Myocyte (in vitro differentiated cells): ENCODE measurements at regions not wholly inside any gene's neighbourhood (a gene's known extent, or its start where the extent isn't known, plus 50 kb on each side); places are given as distances from the start of the nearest gene placed in this dataset.
A peak's percentile ranks its signal among the peaks of the same experiment; 100 is the strongest.
"Not testable (repeated sequence)": the region's sequence is repeated elsewhere in the genome, so short reads cannot be mapped to it uniquely, and the experiment has no call there.

Experiments used
- DNase-seq: peaks from one replicate; pipeline ENCODE4 v3.0.0-alpha.2; 2012; ENCODE audit warnings: low read depth

DNA sequence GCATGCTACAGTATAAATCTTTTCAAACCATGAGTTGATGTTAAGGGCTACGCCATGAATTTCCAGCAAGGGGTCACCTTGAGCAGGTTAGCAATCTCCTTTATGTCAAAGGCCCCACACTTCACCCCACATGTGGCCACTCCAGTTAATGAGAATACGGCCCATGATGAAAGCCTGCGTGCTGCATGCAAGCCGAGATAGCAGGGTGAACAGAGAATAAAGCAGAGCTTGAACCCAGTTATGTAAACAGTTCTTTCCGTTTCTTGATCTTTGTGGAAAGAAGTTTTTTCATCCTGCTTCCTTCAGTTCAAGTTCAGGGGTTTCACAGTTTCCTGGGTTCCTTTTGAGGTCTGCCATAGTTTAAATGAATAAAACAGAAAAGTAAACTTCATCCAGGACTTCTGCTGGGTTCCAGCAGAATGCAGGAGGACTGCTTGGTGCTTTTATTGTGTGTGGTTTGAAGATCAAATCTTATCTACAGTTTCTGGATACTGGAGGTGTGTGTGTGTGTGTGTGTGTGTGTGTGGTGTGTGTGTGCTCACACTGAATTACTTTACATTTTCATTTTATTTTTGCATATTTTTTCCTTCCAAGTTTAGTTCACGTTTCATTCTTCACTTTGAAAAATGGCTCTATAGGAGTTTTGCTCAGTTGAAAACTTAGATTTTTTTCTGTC, 87.1 kb downstream of the HMHB1 start:
- DNase-seq: no peak

GRCh38 chr5:143908959-143909358, 97.0 kb downstream of the HMHB1 start:
- no peak for DNase-seq

DNA sequence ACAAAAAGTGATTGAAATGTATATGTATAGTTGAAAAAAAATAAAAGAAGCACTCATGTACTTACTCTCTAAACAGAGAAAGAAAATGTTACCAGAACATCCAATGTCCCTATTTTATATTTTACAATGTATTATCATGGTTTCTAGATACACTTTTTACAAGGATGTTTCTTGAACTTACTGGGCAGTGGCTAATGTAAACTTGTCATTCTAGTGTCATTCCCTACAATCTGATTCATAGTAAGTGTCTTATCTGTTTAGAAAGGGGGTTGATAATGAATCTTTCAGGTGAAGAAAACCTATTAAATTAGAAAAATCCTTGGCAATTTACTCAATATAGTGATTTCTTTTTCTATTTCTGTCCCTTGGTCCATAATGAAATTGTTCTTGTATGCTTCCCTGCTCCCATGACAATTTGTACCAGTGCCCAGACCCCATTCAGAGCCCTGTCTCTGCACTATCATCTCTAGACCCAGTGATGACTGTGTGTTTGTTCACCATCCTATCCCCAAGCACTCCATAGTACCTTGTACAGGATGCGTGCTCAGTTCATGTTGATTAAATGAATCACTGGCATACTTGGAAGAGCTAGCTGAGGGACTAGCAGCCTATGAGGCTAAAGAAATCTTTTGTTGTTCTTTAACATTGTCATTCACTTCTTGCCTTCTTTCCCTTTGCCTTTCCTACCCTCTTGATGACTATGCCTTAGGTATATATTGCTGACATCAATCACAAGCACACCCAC, 101.2 kb downstream of the HMHB1 start:
- no peak for DNase-seq

GRCh38 chr5:143914756-143915155, 102.8 kb downstream of the HMHB1 start:
- DNase-seq: no peak

- DNase-seq: no peak
These were observed 104.5 kb downstream of the HMHB1 start for GRCh38 chr5:143916451-143916850.

- DNase-seq: no peak
These were observed 107.0 kb downstream of the HMHB1 start for GRCh38 chr5:143918961-143919360.

DNA sequence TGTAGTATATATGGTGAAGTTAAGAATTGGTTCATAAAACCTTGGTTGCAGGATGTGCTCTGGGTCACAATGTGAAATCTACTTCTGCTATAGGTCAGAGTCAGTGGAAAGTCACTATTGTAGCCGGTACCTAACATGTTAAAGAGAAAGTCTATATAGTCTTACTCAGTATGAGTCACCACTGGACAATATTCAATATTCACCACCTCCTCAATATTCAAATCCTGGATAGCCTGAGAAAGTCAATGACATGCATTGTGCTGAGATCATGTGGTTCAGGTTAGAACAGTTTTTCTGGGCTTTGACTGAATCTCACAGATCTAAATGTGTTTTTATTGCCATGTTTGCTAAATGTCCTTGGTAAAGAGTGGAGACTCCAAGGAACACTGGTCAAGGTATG, 108.8 kb downstream of the HMHB1 start:
- DNase-seq: no peak

GRCh38 chr5:143921525-143922311, 109.8 kb downstream of the HMHB1 start:
- peak; percentile 69 for DNase-seq

GRCh38 chr5:143922718-143923117, 110.8 kb downstream of the HMHB1 start:
- peak; percentile 44 for DNase-seq

DNA sequence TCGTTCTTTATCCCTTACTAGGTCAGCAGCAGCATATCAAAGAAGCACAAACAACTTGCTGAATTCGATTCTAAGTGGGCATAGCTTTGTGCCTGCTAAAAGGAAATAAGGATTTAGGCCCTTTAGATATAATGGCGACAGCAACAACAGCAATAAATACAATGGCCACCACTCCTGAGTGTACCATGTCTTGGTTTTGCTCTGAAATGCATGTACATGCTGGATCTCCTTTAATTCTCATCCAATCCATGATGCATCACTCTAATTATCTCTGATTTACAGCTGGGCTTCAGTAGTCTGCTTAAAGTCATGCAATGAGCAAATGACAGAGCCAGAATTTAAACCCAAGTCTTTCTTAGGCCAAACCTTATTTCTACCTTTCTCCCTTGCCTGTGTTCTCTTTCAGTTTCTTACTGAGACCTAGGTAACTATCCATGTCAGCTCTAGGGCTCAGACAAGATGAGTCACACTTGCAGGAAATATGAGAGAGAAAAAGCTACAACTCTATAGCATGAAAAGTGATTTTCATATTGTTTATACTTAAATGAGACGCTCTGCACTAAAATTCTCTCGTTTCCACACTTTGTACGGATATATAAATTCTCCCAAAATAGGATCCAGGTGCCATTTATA, 111.8 kb downstream of the HMHB1 start:
- DNase-seq: no peak

- DNase-seq: no peak
These were observed 112.5 kb downstream of the HMHB1 start for GRCh38 chr5:143924311-143924978.

- DNase-seq: not testable (repeated sequence)
These were observed 113.0 kb downstream of the HMHB1 start for GRCh38 chr5:143924979-143925325.

DNA sequence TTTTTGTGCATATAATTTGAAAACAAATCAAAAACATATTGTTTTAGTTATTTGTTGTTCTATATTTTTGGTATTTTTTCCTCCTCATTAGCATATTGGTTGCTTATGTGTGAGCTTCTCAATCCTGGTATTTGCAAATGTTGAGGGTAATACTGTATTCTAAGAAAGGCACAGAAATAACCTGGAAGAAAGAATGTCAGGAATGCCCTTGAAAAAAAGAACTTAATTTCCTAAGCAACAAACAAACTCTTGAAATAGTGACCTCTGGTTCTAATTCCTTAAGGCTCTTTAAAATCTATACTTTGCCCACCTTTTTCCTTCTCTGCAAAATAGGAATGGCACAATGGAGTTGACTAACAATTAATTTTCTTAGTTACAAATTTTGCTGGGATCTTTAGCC, 117.5 kb downstream of the HMHB1 start:
- DNase-seq: no peak

- no peak for DNase-seq
These were observed 118.6 kb downstream of the HMHB1 start for GRCh38 chr5:143930561-143930960.

- DNase-seq: peak; percentile 67
These were observed 119.5 kb downstream of the HMHB1 start for GRCh38 chr5:143931476-143931875.

DNA sequence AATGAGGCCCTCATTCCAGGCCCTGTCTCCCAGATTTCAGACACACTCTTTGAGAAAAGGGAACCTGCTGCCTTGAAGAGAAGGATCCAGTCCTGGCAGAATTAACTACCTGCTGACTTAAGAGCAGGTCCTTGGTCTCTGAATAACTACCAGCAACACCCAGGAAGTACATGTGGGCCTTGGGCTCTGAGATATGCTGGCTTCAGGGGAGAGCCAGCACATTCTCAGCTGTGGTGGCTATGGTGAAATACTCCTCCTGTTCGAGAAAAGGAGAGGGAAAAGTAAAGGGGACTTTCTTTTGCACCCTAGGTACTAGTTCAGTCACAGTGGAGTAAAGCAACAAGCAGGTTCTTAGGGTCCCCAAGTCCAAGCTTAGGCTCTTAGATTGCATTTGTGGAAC, 120.0 kb downstream of the HMHB1 start:
- peak; percentile 33 for DNase-seq

GRCh38 chr5:143932584-143932983, 120.6 kb downstream of the HMHB1 start:
- DNase-seq: no peak

DNA sequence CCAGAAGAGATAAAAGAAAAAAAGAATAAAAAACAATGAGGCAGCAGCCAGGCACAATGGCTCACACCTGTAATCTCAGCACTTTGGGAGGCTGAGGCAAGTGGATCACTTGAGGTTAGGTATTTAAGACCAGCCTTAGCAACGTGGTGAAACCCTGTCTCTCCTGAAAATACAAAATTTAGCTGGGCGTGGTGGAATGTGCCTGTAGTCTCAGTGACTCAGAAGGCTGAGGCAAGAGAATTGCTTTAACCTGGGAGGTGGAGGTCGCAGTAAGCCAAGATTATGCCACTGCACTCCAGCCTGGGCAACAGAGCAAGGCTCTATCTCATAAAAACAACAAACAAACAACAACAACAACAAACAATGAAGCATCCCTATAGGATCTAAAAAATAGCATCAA, 121.5 kb downstream of the HMHB1 start:
- DNase-seq: no peak

- no peak for DNase-seq
These were observed 122.9 kb downstream of the HMHB1 start for GRCh38 chr5:143934821-143935220.

GRCh38 chr5:143938230-143938629, 126.3 kb downstream of the HMHB1 start:
- no peak for DNase-seq

- DNase-seq: no peak
These were observed 134.9 kb downstream of the HMHB1 start for GRCh38 chr5:143946837-143947236.
